Thoracic aorta (tissue), 2 donors: ENCODE measurements at regions not wholly inside any gene's neighbourhood (a gene's known extent, or its start where the extent isn't known, plus 50 kb on each side); places are given as distances from the start of the nearest gene placed in this dataset.

Experiments
- ATAC-seq: fragments of 150-250 bp; one replicate; pipeline ENCODE4 v1.8.0; 2017; ENCODE audit warnings: low read depth; ENCODE audit not compliant: insufficient number of reproducible peaks, low FRiP score
- DNase-seq: peaks from one replicate; pipeline ENCODE4 v3.0.0-alpha.2; 2020; ENCODE audit warnings: low spot score
- H3K27ac ChIP-seq, 2 donors: fragments of 200-600 bp; sonication (generic); 1 replicate in 1 of 2; 2 replicates in 1 of 2; pipeline ENCODE4 v1.5.1; 2016; ENCODE audit warnings: mild to moderate bottlenecking in 2 of 2, moderate library complexity in 2 of 2
- H3K27me3 ChIP-seq: fragments of 200-600 bp; sonication (generic); replicated peaks from 2 replicates; pipeline ENCODE4 v1.6.0; 2016; ENCODE audit warnings: mild to moderate bottlenecking; ENCODE audit not compliant: insufficient read depth
- H3K36me3 ChIP-seq: fragments of 200-600 bp; sonication (generic); one replicate; pipeline ENCODE4 v1.5.1; 2016
- H3K4me1 ChIP-seq, 2 donors: fragments of 200-600 bp; sonication (generic); 1 replicate in 1 of 2; 2 replicates in 1 of 2; pipeline versions ENCODE4 v1.5.1 to v1.6.0; 2016; ENCODE audit warnings: low read depth in 2 of 2, mild to moderate bottlenecking in 1 of 2; ENCODE audit not compliant: control insufficient read depth in 1 of 2
- H3K4me3 ChIP-seq: fragments of 200-600 bp; sonication (generic); 2 replicates; pipeline ENCODE4 v1.5.1; 2016; ENCODE audit warnings: mild to moderate bottlenecking
- H3K9me3 ChIP-seq: fragments of 200-600 bp; sonication (generic); 2 replicates; pipeline ENCODE4 v1.5.1; 2016
- TF ChIP-seq, protein P1 (sequence below): fragments of 200-600 bp; sonication (generic); IDR thresholded peaks from one replicate; pipeline ENCODE4 v1.5.1; 2019; ENCODE audit warnings: antibody characterized with exemption

DNA sequence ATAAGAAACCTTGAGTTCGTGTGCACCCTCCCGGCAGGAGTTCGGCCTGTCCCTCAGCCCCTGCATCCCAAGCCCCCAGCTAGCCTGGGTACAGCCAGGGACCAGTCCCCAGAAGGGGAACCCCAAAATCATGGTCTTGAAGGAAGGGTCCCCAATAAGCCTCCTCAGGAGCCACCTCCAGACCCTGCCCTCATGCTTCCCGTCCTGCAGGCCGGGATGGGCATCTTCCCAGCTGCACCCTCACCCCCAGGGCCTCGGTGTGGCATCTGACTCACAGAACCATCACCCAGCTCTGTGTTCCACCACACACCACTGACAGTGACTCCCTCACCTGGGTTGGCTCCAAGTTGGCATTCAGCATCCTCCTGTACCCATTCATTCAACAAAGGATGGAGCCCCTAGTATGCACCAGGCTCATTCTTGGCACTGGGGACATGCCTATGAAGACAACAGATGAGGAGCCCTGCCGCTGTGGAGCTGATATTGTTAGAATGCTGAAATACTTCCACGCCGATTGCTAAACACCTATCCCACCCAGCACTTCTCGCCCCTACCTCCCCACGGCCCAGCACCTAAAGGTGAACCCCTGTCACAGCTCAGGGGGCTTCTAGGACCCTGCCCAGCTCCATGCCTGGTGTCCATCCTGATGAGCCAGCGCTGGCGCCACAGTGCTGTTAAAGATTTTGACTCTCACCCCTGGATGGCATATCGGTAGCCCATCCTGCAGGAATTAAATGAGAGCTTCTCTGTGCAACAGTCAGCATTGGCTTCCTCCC is 77.8 kb downstream of the BUD13 start:
- DNase-seq = no peak
- H3K27me3 ChIP-seq = no peaks in the 10 kb centered on the region
- H3K4me1 ChIP-seq = no peaks in the 10 kb centered on the region
- H3K36me3 ChIP-seq = no peaks in the 10 kb centered on the region
- no peak for ATAC-seq
- no peaks in the 10 kb centered on the region for H3K9me3 ChIP-seq
- no peak overlapping the region for H3K4me3 ChIP-seq
- no peak overlapping the region for H3K27ac ChIP-seq
- TF ChIP-seq, protein P1, sequence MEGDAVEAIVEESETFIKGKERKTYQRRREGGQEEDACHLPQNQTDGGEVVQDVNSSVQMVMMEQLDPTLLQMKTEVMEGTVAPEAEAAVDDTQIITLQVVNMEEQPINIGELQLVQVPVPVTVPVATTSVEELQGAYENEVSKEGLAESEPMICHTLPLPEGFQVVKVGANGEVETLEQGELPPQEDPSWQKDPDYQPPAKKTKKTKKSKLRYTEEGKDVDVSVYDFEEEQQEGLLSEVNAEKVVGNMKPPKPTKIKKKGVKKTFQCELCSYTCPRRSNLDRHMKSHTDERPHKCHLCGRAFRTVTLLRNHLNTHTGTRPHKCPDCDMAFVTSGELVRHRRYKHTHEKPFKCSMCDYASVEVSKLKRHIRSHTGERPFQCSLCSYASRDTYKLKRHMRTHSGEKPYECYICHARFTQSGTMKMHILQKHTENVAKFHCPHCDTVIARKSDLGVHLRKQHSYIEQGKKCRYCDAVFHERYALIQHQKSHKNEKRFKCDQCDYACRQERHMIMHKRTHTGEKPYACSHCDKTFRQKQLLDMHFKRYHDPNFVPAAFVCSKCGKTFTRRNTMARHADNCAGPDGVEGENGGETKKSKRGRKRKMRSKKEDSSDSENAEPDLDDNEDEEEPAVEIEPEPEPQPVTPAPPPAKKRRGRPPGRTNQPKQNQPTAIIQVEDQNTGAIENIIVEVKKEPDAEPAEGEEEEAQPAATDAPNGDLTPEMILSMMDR = no peak

DNA sequence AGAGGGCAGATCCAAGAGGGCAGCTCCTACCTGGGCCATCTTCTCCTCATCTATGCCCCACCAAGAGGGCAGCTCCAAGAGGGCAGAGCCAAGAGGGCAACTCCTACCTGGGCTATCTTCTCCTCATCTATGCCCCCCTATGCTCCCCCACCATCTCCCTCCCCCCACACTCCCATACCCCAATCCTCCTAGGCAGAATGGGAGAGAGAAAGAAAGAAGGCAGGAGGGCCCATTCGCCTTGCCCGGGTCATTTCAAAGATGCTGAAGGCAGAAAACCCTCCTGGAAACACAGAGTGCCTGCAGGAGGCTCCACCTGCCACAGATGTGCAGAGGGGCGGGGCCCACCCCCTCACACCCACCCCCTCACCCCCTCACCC is 78.5 kb downstream of the BUD13 start:
- TF ChIP-seq, protein P1 = no peak
- no peak for DNase-seq
- Histone ChIP-seq H3K4me1 (no peaks in the 10 kb centered on the region), H3K9me3 (no peaks in the 10 kb centered on the region), H3K36me3 (no peaks in the 10 kb centered on the region), H3K4me3 (no peak overlapping the region), H3K27ac (no peak overlapping the region), H3K27me3 (no peaks in the 10 kb centered on the region)
- ATAC-seq = no peak

DNA sequence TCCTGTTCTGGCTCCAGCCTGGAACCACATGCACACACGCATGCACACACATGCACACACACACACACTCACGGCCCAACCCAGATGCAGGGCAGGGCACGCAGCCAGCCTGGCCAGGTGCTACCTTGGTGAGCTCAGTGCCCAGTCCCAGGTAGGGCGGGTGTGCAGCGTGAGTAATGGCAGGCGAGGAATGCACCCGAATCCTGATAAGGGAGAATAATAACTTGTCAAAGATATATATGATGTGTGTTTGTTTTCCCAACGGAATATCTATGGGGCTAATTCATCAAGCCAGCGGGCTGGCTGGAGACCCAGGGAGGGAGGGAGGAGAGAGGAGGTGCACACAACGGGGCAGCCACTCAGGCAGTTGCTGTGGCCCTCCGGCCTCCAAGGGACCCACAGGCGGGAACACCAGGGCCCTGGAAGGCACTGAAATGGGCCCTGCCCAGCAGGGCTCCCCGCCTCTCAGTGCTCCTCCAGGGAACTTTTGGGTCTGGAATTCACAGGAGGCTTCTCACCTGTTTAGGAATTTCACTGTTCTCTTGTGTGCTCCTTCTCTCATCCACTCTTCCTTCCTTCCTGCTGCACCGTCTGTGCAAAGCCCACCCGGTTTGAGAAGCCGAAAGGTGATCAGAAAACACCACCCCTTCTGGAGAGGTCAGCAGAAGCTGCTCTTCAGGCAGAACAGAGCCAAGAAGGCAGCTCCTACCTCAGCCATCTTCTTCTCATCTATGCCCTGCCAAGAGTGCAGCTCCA is 79.0 kb downstream of the BUD13 start:
- TF ChIP-seq, protein P1 = no peak
- Histone ChIP-seq H3K27ac (no peak overlapping the region), H3K9me3 (no peaks in the 10 kb centered on the region), H3K36me3 (no peaks in the 10 kb centered on the region), H3K4me1 (no peaks in the 10 kb centered on the region), H3K4me3 (no peak overlapping the region), H3K27me3 (no peaks in the 10 kb centered on the region)
- ATAC-seq (no peak), DNase-seq (no peak)

DNA sequence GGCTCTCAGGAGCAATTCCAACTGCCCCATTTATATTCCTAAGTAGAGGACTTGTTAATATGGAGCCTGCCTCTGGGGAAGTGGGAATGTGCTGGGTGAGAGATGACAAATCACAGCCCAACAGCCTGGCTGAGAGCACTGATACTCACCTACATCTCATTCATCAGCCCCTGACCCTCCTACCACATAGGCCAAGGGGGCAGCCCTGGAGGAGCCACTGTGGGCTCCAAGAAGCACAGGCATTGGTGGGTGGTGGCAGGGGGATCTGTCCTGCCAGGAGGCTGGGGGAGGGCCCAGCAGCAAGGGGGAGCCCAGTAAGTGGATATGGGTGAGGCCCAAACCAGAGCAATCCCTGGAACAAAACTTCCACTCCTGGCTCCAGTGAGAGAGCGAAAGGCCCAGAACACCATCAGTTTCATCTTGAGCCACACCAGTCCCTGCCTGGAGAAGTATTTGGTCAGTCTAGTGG is 79.7 kb downstream of the BUD13 start:
- ATAC-seq = no peak
- H3K9me3 ChIP-seq = no peaks in the 10 kb centered on the region
- no peak overlapping the region for H3K27ac ChIP-seq
- no peaks in the 10 kb centered on the region for H3K4me1 ChIP-seq
- TF ChIP-seq, protein P1 = no peak
- H3K36me3 ChIP-seq = no peaks in the 10 kb centered on the region
- no peaks in the 10 kb centered on the region for H3K27me3 ChIP-seq
- H3K4me3 ChIP-seq = no peak overlapping the region
- no peak for DNase-seq

DNA sequence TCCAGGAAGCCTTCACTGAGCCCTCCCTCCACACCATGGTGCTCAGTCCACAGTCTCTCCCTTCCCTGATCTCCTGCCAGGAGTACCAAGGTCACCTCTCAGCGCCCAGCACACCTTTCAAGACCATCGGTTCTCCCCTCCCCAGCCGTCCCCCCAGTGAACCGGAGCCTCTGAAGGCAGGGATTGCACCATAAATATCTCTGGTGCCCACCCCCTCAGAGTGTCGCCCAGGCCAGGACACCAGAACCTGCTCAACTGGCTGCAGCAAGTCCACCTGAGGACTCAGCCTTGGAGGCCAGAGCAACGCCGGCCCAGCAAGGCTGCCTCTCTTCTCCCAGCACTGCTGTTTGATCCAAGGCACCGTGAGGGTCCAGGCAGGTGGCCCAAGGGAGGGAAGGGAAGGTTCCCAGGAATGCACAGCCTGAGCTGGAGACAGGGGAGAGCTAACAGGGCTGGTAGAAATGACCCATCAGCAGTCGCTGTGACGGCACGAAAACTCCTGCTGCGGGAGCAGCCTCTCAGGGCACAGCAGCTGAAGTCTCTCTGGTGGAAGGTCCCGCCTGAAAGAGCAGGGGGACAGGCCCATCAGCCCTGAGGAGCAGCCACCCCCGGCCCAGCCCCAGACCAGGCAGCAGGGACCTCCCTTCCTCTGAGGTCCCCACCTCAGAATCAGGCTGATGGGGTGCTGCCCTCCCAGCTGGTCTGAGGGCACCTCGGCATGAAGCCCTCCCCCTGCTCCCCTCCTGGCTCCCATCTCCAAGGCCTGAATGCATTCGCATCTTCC is 80.3 kb downstream of the BUD13 start:
- DNase-seq (no peak), ATAC-seq (no peak)
- TF ChIP-seq, protein P1 = no peak
- H3K27ac ChIP-seq = no peak overlapping the region
- no peak overlapping the region for H3K4me3 ChIP-seq
- no peaks in the 10 kb centered on the region for H3K4me1 ChIP-seq
- H3K9me3 ChIP-seq = no peaks in the 10 kb centered on the region
- no peaks in the 10 kb centered on the region for H3K27me3 ChIP-seq
- H3K36me3 ChIP-seq = no peaks in the 10 kb centered on the region
